ENCODE measurements at regions not wholly inside any gene's neighbourhood (a gene's known extent, or its start where the extent isn't known, plus 50 kb on each side); places are given as distances from the start of the nearest gene placed in this dataset.
"Not testable (repeated sequence)": the region's sequence is repeated elsewhere in the genome, so short reads cannot be mapped to it uniquely, and the experiment has no call there.

DNA sequence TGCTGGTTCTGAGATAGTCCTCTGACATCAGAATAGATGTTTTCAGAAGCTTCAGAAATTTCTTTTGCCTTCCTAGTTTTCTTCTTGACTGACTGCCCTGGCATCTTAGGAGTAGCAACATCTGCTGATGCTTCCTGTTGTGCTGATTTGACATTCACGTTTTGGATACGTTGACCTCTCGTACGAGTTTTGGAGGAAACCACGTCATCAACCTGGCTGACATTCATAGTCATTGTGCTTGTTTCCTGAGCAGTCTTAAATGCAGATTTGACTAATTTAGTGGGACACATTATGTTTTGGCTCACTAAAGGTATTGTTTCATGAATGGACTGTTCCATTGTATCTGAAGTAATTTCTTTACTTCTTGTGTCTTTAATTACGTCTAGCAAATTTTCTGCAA lies 86.2 kb downstream of the TBR1 start:
- H2AK9ac ChIP-seq (replicated peaks; ENCODE audit: low read depth, low read length, poor library complexity); ATAC-seq (ENCODE audit: low read depth); BruUV-seq (replicated peaks); H2BK5ac ChIP-seq (ENCODE audit: low read depth, low read length, poor library complexity, severe bottlenecking); H3K56ac ChIP-seq (ENCODE audit: extremely low read depth, insufficient read depth, low read length); DNase-seq; H3K4me3 ChIP-seq (ENCODE audit: insufficient read depth, low read depth, low read length); H2BK120ac ChIP-seq (ENCODE audit: low read depth, low read length); CTCF ChIA-PET; H4K5ac ChIP-seq (ENCODE audit: low read depth, low read length); H2AK5ac ChIP-seq (ENCODE audit: low read depth, low read length); H4K8ac ChIP-seq (ENCODE audit: low read depth in 2 of 2, low read length in 2 of 2); H2BK15ac ChIP-seq (ENCODE audit: low read depth, low read length); H4K20me1 ChIP-seq (ENCODE audit: insufficient read depth, low read length); H4K91ac ChIP-seq (ENCODE audit: insufficient read depth, low read depth, low read length); H3K27ac ChIP-seq (ENCODE audit: insufficient read depth, low read length); H3K36me3 ChIP-seq (ENCODE audit: control insufficient read depth, insufficient read depth, low read length); H3K23ac ChIP-seq (ENCODE audit: low read depth, low read length); H3K14ac ChIP-seq (replicated peaks; ENCODE audit: low read depth, low read length); H3K18ac ChIP-seq (ENCODE audit: low read depth, low read length); H3K27me3 ChIP-seq (ENCODE audit: control insufficient read depth, insufficient read depth, low read length); H3K4ac ChIP-seq (ENCODE audit: low read depth, low read length); intact Hi-C loops (cut with micrococcal nuclease); H3K4me1 ChIP-seq (ENCODE audit: control insufficient read depth, insufficient read depth, low read length); in situ Hi-C loops (cut with MboI; ENCODE audit: low sequenced_read_pairs); H3K4me2 ChIP-seq (ENCODE audit: low read depth, low read length); H3K79me1 ChIP-seq (ENCODE audit: low read depth in 1 of 2, low read length in 2 of 2); H2AFZ ChIP-seq (replicated peaks; ENCODE audit: low read length, poor library complexity); H3K9ac ChIP-seq (ENCODE audit: low read depth, low read length); H3K9me1 ChIP-seq (ENCODE audit: insufficient read depth, low read length); POLR2A ChIA-PET (ENCODE audit: unreplicated experiment); dilution Hi-C loops (cut with HindIII; ENCODE audit: low sequenced_read_pairs, unreplicated experiment); H2BK20ac ChIP-seq (ENCODE audit: low read depth, low read length); H3K9me3 ChIP-seq (ENCODE audit: control insufficient read depth, insufficient read depth, low read length): not testable (repeated sequence)
- no CpG with 5 or more reads among the region's 6 CpGs for WGBS, 2 experiments (ENCODE audit: extremely low coverage in 2 of 2, insufficient read length in 1 of 2)

DNA sequence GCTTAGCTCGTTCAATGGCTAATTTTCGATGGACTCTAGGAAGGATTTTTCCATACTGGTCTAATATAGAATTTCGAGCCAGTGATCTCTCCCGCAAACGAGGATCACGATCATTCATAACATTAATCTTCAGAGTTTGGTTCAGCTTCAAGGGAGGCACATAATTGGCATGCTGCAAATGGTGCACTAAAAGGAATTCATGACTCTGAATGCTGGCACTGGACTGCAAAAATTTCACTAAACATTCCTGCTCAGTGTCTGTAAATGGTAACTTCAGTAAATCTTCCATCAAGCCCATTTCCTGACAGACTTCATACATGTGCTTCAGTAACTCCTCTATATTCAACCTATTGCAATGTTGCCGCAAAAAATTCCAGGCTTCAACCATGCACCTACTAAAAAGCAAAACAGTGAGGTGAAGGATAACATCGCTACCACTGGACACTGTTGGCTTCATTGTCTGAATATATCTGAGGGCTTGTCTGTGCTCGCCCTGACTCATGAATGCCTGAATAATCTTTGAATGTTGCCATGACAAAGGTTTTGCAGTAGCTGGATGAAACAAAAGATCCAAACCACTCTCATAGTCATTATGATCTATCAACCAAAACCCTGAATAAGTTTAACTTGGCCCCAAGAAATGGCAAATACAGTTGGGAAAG lies 88.7 kb downstream of the TBR1 start:
- H4K8ac ChIP-seq (ENCODE audit: low read depth in 2 of 2, low read length in 2 of 2); H3K9ac ChIP-seq (ENCODE audit: low read depth, low read length); H2BK20ac ChIP-seq (ENCODE audit: low read depth, low read length); in situ Hi-C loops (cut with MboI; ENCODE audit: low sequenced_read_pairs); H3K23ac ChIP-seq (ENCODE audit: low read depth, low read length); H2BK15ac ChIP-seq (ENCODE audit: low read depth, low read length); H4K5ac ChIP-seq (ENCODE audit: low read depth, low read length); H3K9me1 ChIP-seq (ENCODE audit: insufficient read depth, low read length); DNase-seq; H3K4me1 ChIP-seq (ENCODE audit: control insufficient read depth, insufficient read depth, low read length); H2AK5ac ChIP-seq (ENCODE audit: low read depth, low read length); dilution Hi-C loops (cut with HindIII; ENCODE audit: low sequenced_read_pairs, unreplicated experiment); H2BK5ac ChIP-seq (ENCODE audit: low read depth, low read length, poor library complexity, severe bottlenecking); H3K4ac ChIP-seq (ENCODE audit: low read depth, low read length); H2BK120ac ChIP-seq (ENCODE audit: low read depth, low read length); H3K14ac ChIP-seq (replicated peaks; ENCODE audit: low read depth, low read length); H2AFZ ChIP-seq (replicated peaks; ENCODE audit: low read length, poor library complexity); H3K79me1 ChIP-seq (ENCODE audit: low read depth in 1 of 2, low read length in 2 of 2); H3K18ac ChIP-seq (ENCODE audit: low read depth, low read length); H4K91ac ChIP-seq (ENCODE audit: insufficient read depth, low read depth, low read length); H3K9me3 ChIP-seq (ENCODE audit: control insufficient read depth, insufficient read depth, low read length); H3K56ac ChIP-seq (ENCODE audit: extremely low read depth, insufficient read depth, low read length); H3K27me3 ChIP-seq (ENCODE audit: control insufficient read depth, insufficient read depth, low read length); H3K36me3 ChIP-seq (ENCODE audit: control insufficient read depth, insufficient read depth, low read length); CTCF ChIA-PET; H3K4me3 ChIP-seq (ENCODE audit: insufficient read depth, low read depth, low read length); ATAC-seq (ENCODE audit: low read depth); H4K20me1 ChIP-seq (ENCODE audit: insufficient read depth, low read length); H3K4me2 ChIP-seq (ENCODE audit: low read depth, low read length); H2AK9ac ChIP-seq (replicated peaks; ENCODE audit: low read depth, low read length, poor library complexity); intact Hi-C loops (cut with micrococcal nuclease); POLR2A ChIA-PET (ENCODE audit: unreplicated experiment); H3K27ac ChIP-seq (ENCODE audit: insufficient read depth, low read length); BruUV-seq (replicated peaks): not testable (repeated sequence)
- WGBS, 2 experiments (ENCODE audit: extremely low coverage in 2 of 2, insufficient read length in 1 of 2), result 76% methylated on average over 4 of the region's 9 CpGs; no CpG with 5 or more reads in 1 of the 2 experiments
